HG02840 (cell line): ENCODE measurements at regions not wholly inside any gene's neighbourhood (a gene's known extent, or its start where the extent isn't known, plus 50 kb on each side); places are given as distances from the start of the nearest gene placed in this dataset.

Source experiments
- ATAC-seq: cut with Tn5 transposase; IDR thresholded peaks from one replicate; pipeline ENCODE4 v1.9.1; 2021; ENCODE audit warnings: mild to moderate bottlenecking, moderate library complexity, moderate number of reproducible peaks; ENCODE audit not compliant: unreplicated experiment, low FRiP score

GRCh38 chr10:6305401-6306321 is 102.9 kb downstream of the PFKFB3 start:
- ATAC-seq = no peak

- no peak for ATAC-seq
These were observed 104.2 kb downstream of the PFKFB3 start for GRCh38 chr10:6306917-6307316.

- ATAC-seq = no peak
These were observed 107.1 kb downstream of the PFKFB3 start for GRCh38 chr10:6309816-6310215.

- ATAC-seq = no peak
These were observed 108.2 kb downstream of the PFKFB3 start for GRCh38 chr10:6310977-6311376.

- no peak for ATAC-seq
These were observed 109.1 kb downstream of the PFKFB3 start for GRCh38 chr10:6311700-6312330.

- no peak for ATAC-seq
These were observed 109.9 kb downstream of the PFKFB3 start for GRCh38 chr10:6312636-6313035.

- no peak for ATAC-seq
These were observed 110.6 kb downstream of the PFKFB3 start for GRCh38 chr10:6313111-6313895.

GRCh38 chr10:6314620-6315205 is 112.0 kb downstream of the PFKFB3 start:
- no peak for ATAC-seq

- ATAC-seq = no peak
These were observed 116.4 kb downstream of the PFKFB3 start for GRCh38 chr10:6319119-6319518.

GRCh38 chr10:6320320-6321010 is 117.7 kb downstream of the PFKFB3 start:
- ATAC-seq = peak; percentile 47

GRCh38 chr10:6321880-6322279 is 119.1 kb downstream of the PFKFB3 start:
- no peak for ATAC-seq

GRCh38 chr10:6322805-6323204 is 120.1 kb downstream of the PFKFB3 start:
- ATAC-seq = no peak

- ATAC-seq = no peak
These were observed 125.4 kb downstream of the PFKFB3 start for GRCh38 chr10:6327961-6328698.

GRCh38 chr10:6328699-6329423 is 126.1 kb downstream of the PFKFB3 start:
- ATAC-seq = no peak

- no peak for ATAC-seq
These were observed 130.4 kb downstream of the PFKFB3 start for GRCh38 chr10:6333086-6333485.

GRCh38 chr10:6333973-6334372 is 131.2 kb downstream of the PFKFB3 start:
- ATAC-seq = no peak

GRCh38 chr10:6336016-6336415 is 133.3 kb downstream of the PFKFB3 start:
- no peak for ATAC-seq

GRCh38 chr10:6337382-6337781 is 134.7 kb downstream of the PFKFB3 start:
- no peak for ATAC-seq

GRCh38 chr10:6338361-6338760 is 135.6 kb downstream of the PFKFB3 start:
- no peak for ATAC-seq
